ENCODE measurements at regions not wholly inside any gene's neighbourhood (a gene's known extent, or its start where the extent isn't known, plus 50 kb on each side); places are given as distances from the start of the nearest gene placed in this dataset.

GRCh38 chr22:48096851-48097665 is 1334.6 kb downstream of the TBC1D22A start:
- no peak for DNase-seq

DNA sequence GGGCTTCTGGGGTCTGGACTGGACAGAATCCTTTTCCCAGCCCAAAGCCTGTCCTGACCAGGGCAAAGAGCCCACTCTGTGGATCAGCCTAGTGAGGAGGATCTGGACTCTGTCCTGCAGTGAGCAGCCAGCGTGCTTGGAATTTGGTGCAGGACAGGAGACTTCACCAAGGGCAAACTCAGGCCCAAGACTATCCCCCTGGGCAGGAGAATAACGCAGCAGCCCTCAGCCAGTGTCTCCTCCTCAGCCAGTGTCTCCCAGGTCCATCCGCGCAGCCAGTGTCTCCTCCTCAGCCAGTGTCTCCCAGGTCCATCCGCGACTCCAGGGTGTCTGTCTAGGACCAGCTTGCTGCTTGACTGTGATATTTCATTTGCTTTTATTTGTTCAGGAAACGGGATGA is 1334.0 kb downstream of the TBC1D22A start:
- no peak for DNase-seq

DNA sequence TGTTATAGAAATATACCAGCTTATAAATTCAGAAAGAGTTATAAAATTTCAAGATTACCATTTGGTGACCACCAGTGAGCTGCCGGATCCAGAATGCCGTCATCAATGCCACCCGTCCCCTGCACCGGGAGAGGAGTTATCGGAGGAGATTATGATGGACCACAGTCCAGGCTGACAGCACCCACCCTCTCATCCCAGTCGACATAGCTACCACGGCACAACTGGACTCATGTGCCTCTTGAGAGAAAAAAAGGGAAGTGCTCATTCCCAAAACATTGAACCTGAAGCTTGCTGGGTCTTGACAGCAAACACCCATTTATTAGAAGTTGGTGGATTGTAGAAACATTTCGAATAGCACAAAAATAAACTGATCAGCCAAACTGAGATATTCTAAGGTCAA is 1331.5 kb downstream of the TBC1D22A start:
- no peak for DNase-seq

- DNase-seq: no peak
Measured at GRCh38 chr22:48092866-48093265, 1330.4 kb downstream of the TBC1D22A start.

GRCh38 chr22:48091656-48092223 is 1329.3 kb downstream of the TBC1D22A start:
- no peak for DNase-seq

DNA sequence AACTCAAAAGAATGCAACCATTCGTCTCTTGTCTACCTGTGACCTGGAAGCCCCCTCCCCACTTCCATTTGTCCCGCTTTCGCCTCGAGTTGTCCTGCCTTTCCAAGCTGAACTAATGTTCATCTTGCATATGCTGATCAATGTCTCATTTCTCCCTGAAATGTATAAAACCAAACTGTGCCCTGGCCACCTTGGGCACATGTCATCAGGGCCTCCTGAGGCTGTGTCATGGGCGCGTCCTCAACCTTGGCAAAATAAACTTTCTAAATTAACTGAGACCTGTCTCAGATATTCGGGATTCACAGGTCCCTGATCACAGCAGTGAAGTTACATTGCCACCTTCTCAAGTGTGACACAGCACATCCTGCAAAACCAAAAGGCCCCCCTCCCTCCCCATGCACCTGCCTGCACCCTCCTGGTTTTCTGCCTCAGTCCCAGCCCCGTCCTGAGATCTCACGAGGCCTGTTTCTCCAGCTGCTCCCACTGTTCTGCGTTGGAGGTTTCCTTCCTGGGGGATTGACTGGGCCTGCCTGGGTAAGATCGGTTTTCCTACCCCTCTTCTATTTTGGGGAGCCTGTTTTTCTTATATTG is 1328.7 kb downstream of the TBC1D22A start:
- no peak for DNase-seq

GRCh38 chr22:48090332-48090672 is 1327.9 kb downstream of the TBC1D22A start:
- DNase-seq: no peak

DNA sequence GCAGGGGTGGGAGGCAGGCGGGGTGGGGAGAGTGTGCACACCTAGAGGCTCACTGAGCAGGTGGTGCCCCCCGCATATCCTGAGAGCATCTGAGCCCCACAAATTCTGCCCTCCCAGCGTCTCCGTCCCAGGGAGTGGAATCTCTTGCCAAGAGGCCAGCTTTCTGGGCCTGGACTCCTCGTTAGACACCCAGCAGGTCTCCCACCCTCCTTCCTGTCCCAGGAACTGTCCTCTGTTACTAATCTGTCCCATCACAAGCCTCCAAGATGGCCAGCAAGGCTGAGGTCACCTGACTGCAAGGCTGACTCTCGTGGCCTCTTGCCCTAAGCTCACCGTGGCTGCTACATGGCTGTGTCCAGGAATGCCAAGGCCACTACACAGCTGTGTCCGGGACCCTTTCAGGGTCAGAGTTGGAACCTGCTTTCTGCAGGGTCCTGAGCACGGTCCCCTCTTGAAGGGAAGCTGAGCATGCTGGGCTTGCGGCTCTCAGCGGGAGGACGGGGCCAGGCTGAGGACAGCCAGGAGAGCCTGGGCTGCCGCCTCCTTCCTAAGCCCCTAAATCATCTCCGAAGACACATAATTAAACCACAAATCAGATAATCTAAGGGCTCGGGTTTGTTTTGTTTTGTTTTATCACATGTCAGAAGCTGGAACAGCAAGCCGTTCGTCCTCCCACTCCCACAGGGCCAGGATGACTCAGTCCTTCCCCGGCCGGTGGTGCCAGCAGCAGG is 1327.3 kb downstream of the TBC1D22A start:
- DNase-seq: no peak

DNA sequence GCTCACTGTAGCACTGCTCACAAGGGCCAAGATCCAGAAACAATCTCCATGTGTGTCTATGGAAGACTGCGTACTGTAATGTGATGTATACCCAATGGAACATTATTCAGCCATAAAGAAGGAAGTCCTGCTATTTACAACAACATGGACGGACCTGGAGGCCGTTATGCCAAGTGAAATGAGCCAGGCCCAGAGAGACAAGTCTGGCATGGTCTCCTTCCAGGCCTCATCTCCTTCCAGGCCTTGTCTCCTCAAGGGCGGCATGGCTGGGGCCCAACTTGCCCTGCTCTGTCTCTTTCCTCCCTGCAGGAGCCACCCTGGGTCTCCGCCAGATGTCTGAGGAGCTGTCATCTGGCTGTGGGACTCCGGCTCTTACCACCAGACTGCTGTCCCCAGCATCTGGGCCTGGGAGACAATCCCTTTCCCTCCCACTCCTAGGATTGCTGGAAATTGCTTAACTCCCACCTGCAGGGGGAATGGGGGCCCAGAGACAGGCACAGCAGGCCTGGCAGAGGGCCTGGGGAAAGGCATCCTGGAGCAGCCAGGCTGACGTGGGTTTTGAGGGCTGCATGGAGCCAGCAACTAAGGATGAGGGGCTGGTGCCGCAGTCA is 1326.6 kb downstream of the TBC1D22A start:
- DNase-seq: no peak

- DNase-seq: no peak
Measured at GRCh38 chr22:48088251-48088650, 1325.8 kb downstream of the TBC1D22A start.

- no peak for DNase-seq
Measured at GRCh38 chr22:48085901-48086645, 1323.6 kb downstream of the TBC1D22A start.

GRCh38 chr22:48084729-48085050 is 1322.2 kb downstream of the TBC1D22A start:
- no peak for DNase-seq

DNA sequence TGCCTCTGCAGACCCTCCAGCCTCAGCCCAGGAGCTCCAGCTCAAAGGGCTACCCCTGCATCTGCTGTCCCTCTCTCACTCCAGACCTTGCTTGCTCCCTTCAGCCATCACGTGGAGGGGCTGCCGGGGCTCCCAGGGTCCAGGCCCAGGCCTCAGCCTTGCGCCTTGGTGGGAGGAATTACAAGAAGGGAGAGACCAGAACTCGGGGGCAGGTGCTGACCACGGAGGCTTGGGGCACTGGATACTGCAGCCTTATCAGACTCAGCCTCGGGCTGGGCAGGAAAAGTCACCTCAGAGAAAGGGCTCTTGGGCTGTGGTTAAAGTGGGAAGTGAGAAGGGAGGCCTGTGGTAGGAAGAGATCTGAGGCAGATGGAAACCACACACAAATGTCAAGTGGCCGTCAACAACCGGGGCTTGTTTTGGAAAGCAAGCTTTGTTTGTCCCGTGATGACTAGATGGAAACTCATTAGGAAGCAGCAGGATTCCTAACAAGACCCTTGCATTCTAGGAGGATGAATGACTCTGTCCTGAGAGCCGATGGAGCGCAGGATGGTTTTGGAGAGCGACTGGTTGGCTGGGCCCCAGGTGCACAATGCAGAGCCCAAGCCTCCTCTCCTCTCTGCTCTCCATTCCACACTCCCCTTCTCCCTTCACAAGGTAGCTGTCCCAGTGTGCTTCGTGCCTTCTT is 1321.7 kb downstream of the TBC1D22A start:
- no peak for DNase-seq

DNA sequence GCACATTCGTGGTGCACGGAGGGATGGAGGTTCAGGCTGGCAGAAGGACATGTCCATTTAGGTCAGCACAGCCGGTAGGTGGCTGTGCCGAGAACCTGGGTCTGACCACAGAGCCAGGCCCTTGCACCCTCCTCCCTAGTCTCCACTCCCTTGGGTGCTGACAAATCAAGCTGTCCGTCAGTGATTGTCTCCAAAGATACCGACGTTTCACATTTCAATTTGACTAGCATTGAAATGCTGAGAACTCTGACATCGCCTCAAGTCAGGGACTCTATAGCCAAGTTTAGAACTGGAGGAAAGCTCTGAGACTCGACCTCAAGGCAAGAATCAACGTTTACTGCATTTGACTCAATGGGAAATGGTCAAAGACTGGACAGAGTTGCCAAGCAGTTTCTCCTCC is 1321.1 kb downstream of the TBC1D22A start:
- DNase-seq: no peak

DNA sequence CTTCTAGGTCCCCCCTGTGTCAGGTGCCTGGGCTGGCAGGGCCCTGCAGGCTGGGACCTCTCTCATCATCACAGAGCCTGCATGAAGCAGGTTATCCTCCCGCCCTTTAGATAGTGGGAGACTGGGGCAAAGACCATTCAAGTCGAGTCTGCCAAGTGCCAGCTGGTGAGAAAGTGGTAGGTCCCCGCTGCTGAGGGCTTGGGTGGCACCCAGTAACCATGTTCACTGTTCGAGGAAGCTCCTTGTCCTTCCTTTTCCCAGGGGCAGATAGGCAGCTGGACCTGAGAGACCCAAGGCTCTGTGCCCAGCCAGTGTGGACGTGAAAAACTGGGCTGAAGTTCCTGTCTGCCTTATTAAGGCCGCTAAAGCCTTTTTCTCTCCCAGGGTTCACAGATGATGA is 1319.8 kb downstream of the TBC1D22A start:
- DNase-seq: no peak

DNA sequence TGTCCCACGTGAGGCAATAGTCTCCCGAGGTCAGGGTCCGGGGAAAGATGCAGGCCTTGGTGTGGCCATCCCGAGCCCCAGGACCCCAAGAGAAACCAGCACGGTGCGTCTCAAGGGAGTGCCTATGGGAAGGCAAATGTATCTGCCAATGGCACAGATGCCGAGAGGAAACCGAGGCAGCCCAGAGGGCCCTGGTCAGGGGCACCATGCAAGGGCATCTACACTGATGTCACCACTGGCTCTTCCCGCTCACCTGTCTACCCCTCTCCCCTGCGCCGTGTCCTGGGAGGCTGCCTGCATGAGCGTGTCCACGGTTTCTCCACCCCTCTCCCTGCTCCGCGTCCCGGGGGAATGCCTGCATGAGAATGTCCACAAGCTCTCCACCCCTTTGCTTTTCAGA is 1318.8 kb downstream of the TBC1D22A start:
- no peak for DNase-seq

DNA sequence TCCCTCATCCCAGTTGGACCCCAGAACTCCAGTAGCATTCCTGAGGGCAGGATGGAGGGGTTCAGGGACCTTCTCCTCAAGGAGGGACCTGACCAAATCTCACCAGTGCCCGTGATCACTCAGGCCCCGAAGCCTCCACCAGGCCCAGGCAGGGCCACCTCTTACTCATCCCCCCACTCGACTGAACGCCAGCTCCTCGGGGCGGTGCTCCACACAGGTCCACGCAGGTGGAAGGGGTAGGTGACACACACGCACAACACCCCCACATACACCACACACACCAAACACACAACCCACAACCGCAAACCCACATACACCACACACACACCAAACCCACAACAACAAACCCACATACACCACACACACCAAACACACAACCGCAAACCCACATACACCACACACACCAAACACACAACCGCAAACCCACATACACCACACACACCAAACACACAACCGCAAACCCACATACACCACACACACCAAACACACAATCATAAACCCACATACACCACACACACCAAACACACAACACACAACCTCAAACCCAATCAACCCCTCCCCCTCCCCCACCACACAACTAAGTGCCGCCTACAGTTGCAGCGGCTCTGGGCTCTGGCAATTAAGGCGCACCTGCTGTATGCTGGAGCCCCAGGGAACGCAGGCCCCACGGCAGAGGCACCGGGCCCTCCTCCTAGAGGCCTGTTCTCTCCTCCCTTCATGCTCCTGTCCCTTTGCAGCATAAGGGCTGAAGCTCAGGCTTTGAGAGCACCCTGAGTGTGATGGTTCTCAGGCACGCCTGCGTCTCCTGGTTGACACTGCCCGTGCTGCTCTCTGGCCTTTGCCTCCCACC is 1318.1 kb downstream of the TBC1D22A start:
- no peak for DNase-seq

- DNase-seq: no peak
Measured at GRCh38 chr22:48079505-48080290, 1317.2 kb downstream of the TBC1D22A start.

DNA sequence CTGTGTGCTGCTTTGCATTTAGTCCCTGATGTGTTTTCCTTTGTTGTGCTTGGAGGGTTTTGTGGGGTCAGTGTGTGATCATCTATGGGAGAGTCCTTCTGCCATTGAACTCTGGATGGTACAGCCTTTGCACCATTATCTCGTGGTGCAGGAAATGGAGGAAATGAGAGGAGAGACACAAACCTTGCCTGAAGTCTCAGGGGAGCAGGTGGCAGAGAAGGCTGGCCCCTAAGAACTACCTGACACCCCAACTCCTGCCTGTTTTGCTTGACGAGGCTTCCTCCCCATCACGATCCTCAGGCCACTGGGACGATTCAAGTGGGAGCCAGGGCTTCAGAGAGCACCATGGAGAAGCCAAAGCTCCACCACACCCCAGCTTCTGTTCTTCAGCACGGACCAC is 1316.4 kb downstream of the TBC1D22A start:
- DNase-seq: no peak

- DNase-seq: no peak
Measured at GRCh38 chr22:48077699-48078098, 1315.2 kb downstream of the TBC1D22A start.
